NCI-H460 (cell line): ENCODE measurements at regions not wholly inside any gene's neighbourhood (a gene's known extent, or its start where the extent isn't known, plus 50 kb on each side); places are given as distances from the start of the nearest gene placed in this dataset.

Source experiments
- DNase-seq: peaks from one replicate; pipeline ENCODE4 v3.0.0-alpha.2; 2016; ENCODE audit warnings: low read depth; ENCODE audit errors: extremely low read depth

DNA sequence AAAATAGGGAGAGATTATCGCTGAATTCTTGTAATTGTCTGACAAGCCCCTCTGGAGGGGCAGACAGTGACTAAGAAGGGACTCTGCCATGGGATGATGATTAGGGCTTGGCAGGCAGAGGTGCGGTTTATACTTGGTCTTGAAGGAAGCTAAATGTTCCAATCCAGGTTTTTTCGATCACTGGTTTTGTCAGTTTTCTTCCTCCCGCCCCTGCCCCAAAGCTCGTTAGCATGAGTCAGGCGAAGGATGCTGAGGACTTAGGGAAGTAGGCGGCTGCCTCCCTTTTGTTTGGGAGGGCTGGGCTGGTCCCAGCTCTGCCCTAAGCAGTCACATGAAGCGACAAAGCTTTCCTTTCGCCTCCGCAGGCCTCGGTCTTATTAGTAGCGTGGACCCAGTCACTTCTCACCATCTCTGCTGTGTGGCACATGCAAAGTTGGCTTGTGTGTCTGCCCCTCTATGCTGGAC is 314.2 kb downstream of the CDC5L start:
- no peak for DNase-seq

GRCh38 chr6:44702292-44702691 is 314.8 kb downstream of the CDC5L start:
- DNase-seq = no peak

DNA sequence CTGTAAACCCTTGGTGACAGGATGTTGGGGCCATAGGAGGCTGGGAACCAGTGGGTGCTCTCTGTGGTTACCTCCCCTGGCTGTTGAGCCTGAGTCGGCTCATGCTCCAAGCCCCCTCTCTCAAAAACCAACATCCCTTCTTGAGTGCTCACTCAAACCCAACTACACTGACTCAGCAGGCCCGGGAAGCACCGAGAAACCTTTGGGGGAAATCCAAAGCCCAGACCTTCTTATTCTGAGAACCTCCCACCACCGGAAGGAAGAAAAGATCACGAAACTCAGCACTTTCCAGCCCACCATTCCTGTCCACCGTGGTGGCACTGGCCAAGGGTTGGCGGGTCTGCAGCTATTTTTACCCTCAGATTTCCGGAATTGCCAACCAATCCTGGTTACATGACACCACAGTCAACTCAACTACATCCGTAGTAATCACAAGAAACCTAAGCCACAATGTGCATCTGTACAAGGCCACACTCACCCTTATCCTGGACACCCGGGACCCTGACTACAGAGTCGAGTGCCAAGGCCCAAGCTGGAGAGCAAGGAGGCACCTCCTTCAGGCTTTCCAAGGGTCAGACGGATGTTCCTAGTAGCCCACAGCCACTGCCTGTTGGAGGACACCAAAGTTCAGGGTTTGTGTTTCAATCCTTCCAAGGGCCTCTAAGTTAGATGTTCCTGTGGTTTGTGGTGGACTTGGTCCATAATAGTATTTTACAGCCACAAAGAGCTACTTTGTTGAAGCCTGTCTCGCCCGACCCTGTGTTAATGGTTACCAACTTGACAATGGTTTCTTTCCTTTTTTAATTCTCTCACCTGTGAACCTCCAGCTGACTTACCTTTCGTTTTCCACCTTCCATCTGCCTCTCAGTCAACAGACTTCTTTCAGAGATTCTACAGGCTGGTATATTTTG is 317.0 kb downstream of the CDC5L start:
- DNase-seq = no peak

DNA sequence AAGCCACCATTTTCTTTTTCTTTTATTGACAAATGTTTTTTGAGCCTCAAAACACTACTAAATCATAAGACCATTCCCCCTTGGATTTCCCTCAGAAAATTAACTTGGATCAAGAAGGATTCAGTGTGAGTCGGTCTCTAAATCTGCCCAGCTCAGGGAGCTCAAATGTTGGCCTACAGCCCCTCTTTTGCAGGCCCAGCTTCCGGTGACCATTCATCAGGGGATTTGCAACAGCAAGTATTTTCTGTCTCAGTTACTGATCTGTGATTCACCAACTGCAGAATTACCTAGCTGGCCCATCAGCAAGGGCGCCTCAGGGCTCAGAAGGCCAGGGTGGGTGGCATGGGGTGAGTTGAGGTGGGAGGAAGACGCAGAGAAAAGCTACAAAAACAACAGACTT is 318.1 kb downstream of the CDC5L start:
- DNase-seq = no peak

DNA sequence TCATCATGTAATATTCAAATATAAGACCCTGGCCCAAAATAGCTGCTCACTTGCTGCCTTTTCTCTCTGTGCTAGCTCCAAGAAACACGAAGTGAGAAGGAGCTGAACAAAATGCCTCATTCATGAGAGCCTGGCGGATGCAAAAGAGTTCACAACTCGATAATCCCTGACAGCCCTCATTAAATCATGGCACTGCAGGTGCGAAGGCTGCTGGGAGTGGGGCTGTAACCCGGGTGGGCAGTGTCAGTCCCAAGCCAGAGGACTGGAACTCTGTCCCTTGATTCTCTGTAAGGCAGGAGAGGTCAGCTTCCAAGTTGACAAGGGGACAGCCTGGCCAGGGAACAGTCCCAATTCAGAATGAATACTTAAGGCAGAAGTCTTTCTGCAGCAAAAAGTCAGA is 318.5 kb downstream of the CDC5L start:
- DNase-seq = no peak

- DNase-seq = no peak
These were observed 320.7 kb downstream of the CDC5L start for GRCh38 chr6:44708208-44708607.

DNA sequence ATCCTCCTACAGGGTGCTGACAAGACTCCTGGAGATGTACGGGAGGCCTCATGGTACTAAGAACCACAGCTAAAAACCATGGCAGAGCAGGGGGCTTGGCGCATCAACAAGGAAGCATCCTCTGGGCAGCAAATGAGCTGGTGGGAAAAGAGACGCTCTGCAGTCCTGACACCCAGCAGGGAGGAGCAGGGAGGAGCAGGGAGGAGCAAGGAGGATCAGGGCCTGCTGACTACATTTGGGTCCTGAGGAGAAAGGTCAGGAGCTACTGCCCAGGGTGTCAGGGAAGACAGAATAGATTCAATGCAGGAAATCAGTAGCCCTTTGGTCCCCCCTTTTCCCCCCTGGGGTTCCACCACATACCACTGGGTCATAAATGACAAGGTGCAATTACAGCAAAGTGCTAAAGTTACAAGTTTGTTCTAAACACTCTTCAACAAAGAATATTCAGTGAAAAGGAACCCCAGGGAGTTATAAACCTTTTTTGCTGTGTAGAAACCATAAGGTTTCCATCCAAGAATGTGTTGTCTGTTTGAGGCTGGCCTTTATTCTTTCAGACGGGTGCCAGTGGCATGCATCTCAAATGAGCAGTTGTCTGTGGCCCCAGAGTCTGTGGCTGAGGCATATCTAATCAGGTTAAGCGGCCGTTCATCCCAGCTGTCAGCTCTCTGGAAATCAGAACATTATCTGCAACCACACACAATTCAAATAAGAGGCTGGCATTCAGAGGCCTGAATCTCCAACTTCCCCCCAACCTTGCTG is 325.0 kb downstream of the CDC5L start:
- no peak for DNase-seq

DNA sequence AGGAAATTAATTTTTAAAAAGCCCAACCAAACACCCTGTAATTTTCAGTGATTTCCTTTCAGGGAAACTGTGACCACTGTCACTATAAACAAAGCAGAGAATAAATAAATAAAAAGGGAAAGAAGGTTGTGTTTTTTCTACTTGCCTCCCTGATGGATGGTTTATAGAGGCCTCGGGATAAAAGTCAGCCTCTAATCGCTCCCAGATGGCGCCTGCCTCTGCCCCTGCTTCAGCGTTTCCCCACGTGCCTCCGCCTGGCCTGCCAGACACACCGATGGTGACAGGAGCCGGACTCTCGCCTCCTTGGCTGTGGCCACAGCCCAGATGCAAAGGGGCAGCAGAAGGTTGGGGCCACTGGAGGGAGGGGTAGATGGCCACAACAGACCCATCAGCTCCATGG is 327.7 kb downstream of the CDC5L start:
- no peak for DNase-seq

DNA sequence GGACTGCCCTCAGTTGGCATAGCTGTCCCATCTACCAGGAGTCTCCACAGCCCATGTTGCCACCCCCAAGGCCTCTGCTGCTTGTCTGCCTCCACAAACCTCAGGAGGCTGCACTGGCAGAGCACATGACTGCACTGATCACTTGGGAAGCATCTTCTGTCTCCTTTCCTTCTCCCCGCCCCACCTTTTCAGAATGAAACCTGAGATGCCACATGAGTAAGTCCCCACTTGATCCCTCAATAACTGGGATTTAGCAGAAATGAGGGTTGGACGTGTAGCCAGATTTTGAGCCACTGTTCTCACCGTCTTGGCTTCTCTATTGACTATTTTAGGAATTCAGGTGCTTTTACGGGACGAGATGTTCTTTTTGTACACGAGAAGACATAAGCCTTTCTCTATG is 328.4 kb downstream of the CDC5L start:
- DNase-seq = no peak

DNA sequence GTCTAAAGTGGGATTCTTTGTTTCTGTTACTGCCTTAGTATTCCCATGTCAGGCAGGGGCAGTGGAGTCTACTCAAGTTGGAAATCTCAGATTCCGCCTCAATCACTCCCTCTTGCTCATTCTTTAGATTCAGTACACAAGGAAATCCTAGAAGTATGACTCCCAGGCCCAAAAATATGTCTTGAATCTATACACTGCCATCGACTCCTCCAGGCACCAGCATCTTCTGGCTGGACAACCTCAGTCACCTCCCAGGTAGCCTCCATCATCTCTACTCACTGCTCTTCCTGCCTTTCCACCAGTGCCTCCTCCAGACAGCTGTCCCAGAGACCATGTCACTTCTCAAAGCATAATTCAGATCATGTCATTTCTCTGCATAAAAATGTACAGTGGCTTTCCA is 329.9 kb downstream of the CDC5L start:
- DNase-seq = no peak

DNA sequence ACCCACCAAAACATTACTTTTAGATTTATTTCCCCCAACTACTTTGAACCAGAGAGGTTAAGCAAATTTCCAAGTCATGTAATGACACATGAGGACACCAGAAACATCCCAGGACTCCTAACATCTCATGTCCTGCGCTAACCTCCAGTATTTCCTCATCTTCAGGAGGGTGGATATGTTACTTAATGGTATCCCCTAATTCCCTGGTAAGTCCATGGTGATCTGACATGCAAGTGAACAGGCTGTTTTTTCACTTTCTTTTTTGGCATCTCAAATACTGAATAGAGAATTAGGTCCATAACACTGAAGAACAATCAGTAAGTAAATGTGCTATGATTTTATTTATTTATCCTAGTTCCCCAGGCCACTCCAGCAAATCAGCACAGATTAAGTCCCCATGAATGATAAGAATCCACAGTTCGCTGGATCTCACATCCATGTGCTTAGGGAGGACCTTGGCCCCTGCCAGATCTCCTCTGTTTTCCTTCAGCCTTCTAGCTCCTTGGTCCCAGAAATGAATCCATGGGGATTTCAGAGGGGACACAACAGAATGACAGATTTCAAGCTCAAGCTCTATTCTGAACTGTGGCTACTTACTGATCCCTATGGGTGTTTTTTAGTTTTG is 334.6 kb downstream of the CDC5L start:
- DNase-seq = no peak

DNA sequence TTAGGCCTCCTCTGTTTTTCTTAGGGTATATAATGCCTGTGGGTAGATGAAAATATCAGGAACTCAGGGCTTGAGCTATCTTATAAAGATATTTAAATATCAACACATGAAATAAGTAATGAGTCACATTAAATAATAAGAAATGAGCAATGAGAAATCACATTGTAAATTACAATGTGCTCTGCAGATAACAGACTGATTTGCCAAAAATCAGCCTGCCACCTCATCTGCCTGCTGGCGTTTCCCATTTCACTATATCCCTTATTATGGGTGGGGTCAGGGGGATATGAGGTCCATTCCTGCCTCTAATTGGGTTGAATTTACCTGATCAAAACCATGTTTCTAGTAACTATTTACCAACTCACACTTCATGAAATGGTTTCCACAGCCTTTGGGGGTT is 335.2 kb downstream of the CDC5L start:
- DNase-seq = no peak

DNA sequence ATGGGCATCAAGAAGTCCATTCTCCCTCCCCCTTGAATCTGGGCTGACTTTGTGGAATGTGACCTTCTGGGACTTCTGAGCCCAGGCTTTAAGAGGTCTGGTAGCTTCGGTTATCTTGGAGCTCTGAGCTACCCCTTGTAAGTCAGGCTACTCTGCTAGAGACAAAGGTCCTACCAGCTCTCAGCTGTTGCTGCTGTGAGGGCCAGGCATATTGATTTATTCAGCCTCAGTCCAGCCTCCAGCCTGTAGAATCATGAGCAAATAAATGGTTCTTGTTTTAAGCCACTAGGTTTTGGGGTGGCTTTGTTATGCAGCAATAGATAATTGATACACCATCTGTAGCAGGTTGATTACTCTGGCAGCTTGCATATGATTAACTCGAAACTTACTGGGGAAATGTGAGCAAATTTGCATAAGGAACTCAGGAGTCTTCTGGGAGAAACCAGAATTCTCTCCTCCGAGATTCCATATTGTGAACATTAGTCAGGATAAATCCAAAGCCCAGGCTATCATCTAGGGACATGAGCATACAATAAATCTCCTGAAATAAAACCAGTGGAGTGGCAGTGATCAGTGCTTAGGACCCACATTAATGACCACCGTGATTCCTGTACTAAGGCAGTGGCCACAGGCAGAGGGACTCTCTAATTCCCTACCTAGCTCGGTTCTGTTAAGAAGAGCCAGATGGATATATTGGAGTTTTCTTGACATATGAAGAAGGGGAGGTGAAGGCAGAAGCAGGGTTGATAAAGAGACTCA is 336.1 kb downstream of the CDC5L start:
- DNase-seq = no peak

DNA sequence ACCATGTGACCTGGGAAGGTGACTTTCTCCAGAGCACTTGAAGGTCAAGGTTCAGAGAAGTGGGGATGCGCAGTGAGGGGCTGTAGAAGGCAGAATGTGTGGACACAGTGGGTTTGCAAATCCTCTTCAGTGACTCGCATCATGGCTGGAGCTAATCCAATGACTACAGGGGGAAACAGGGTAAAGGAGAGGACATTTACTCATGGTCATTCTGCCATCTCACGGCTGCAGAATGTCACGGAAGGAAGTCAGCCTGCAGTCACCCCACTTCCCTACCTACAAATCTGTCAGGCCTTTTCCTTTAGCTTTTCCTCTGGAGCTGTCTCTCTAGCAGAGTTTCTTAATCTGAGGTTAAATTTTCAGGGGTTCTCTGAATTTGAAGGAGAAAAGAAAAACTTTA is 337.6 kb downstream of the CDC5L start:
- DNase-seq = no peak

DNA sequence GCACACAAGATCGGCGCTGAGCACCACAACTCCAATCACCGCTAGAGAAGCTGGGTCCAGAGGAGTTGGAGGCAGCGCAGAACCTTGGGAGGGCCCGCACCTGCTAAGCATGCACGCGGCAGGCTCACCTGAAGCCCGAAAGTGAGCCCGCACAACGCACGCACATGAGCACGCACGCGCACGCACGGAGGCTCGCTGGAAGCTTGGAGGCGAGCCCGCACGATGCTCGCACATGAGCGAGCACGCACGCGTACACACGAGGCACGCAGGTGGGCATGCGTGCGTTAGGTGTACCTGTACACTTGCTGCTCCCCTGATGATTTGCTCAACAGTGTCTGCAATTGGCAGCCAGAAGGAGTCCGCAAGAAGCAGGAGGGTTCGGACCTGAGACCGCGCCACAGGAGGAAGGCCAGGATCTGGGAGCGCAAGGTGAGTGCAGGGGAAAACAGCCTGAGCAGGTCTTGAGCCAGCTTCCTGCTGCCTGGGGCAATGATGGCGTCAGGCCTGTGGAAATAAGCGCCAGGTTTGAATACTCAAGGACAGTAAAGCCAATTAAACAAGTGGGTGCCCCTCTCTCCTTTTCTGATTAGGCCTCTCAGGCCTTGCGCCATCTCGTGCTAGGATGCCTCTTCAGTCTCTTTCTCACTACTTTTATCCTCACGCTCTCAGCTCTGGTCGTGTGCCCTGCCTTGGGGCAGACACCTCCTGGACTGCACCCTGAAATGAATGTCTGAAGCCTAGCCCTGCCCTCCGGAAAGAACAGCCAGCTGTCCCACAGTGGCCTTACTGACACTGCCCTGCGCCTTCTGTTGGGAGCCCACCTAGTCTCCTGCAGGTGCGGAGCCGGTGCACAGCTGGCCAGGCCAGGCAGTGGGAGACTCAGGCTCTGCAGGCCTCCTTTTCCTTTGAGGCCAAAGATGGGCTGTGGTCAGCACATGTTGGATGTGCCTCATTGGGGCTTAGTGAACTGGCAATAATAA is 340.4 kb downstream of the CDC5L start:
- DNase-seq = no peak

DNA sequence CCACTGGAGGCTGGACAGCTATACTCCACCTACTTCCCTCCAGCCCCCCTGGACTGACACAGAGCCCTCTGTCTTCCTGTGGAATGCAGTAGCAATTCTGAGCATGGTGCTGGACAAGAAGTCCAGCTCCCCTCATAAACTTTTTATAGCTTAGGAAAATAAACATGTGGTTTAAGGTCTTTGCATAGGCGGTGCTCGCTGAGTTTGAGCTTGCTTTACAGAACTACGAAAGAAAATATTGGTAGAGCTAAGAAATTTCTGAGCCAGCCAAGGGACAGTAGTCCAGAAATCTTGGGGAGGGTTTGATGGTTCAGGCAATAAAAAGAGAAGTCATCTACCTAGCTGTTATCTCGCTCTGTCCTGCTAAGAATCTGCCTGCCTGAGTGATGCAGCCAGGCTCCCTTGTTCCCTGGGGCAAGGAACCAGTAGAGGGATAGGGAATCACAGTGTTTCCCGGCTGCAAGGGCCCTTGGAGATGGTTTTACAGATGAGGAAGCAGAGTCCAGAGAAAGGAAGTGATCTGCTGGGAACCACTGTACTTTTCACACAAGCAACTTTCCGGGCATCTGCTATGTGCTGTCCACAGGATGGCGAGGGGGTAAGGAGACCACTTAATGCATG is 343.4 kb downstream of the CDC5L start:
- DNase-seq = no peak

- no peak for DNase-seq
These were observed 344.1 kb downstream of the CDC5L start for GRCh38 chr6:44731485-44732095.

GRCh38 chr6:44732243-44732642 is 344.7 kb downstream of the CDC5L start:
- no peak for DNase-seq

- DNase-seq = no peak
These were observed 345.6 kb downstream of the CDC5L start for GRCh38 chr6:44733126-44733525.
